ENCODE measurements at regions not wholly inside any gene's neighbourhood (a gene's known extent, or its start where the extent isn't known, plus 50 kb on each side); places are given as distances from the start of the nearest gene placed in this dataset.

- TF ChIP-seq, protein P1, sequence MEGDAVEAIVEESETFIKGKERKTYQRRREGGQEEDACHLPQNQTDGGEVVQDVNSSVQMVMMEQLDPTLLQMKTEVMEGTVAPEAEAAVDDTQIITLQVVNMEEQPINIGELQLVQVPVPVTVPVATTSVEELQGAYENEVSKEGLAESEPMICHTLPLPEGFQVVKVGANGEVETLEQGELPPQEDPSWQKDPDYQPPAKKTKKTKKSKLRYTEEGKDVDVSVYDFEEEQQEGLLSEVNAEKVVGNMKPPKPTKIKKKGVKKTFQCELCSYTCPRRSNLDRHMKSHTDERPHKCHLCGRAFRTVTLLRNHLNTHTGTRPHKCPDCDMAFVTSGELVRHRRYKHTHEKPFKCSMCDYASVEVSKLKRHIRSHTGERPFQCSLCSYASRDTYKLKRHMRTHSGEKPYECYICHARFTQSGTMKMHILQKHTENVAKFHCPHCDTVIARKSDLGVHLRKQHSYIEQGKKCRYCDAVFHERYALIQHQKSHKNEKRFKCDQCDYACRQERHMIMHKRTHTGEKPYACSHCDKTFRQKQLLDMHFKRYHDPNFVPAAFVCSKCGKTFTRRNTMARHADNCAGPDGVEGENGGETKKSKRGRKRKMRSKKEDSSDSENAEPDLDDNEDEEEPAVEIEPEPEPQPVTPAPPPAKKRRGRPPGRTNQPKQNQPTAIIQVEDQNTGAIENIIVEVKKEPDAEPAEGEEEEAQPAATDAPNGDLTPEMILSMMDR (IDR thresholded peaks at IDR 0.05): no peak
- no peaks in the 10 kb centered on the region for H3K36me3 ChIP-seq
- no peaks in the 10 kb centered on the region for H3K27me3 ChIP-seq
- peaks cover 0 to 29% (median 27%) of the 10 kb centered on the region in 4 donors for H3K4me1 ChIP-seq
- H3K9me3 ChIP-seq: no peaks in the 10 kb centered on the region
- no peak overlapping the region for H3K4me3 ChIP-seq
- intact Hi-C loops (cut with DNase I; ENCODE audit: low total_unique reads): no loop called here
- peak; percentile 77 to 89 for DNase-seq
- H3K27ac ChIP-seq: peak overlapping the region; percentile 76 to 79
Measured at GRCh38 chr7:132065193-132065988, 509.0 kb upstream of the PODXL start.

DNA sequence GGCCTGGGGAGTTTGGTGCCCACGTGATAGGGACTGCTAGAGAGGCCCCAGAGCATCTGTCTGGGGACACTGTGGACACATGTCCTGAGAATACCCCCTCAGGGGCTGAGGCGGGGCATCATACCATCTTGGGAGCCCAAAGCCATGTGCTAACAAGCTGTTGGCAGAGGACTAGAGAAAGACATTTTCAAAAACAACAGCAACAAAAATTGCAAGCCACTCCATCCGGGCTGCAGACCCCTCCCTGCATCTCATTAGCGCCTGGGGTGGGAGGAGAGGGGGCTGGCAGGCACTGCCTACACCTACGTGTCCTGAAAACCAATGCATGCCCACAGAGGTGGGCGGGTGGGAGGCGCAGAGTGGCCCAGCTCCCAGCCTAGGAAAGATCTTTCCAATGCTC, 507.4 kb upstream of the PODXL start:
- intact Hi-C loops (cut with DNase I; ENCODE audit: low total_unique reads): no loop called here
- no peak overlapping the region for H3K4me3 ChIP-seq
- TF ChIP-seq, protein P1 (IDR thresholded peaks at IDR 0.05): no peak
- H3K4me1 ChIP-seq: peaks cover 0 to 29% (median 27%) of the 10 kb centered on the region in 4 donors
- no peak for DNase-seq
- H3K27ac ChIP-seq: no peak overlapping the region
- no peaks in the 10 kb centered on the region for H3K27me3 ChIP-seq
- no peaks in the 10 kb centered on the region for H3K9me3 ChIP-seq
- H3K36me3 ChIP-seq: no peaks in the 10 kb centered on the region

DNA sequence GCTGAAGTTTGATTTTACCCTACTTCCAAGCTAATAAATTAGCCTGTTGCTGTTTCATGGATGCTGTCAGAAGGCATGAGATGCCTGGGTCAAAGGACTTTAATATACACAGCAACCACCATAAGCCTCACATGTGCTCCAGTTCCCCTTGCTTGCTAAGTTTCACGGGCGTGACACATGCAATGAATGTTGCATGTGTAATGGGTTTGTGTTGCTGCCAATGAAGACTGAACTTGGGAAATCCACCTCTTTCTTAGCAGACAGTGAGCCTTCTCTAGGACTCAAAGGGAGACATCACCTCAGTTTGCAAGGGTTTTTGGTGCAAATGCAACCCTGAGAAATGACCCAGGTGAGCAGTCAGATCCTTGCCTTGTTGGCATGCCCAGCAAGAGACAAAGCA, 505.5 kb upstream of the PODXL start:
- no peaks in the 10 kb centered on the region for H3K27me3 ChIP-seq
- DNase-seq: no peak
- no peak overlapping the region for H3K27ac ChIP-seq
- no peaks in the 10 kb centered on the region for H3K9me3 ChIP-seq
- no peak overlapping the region for H3K4me3 ChIP-seq
- intact Hi-C loops (cut with DNase I; ENCODE audit: low total_unique reads): no loop called here
- no peaks in the 10 kb centered on the region for H3K36me3 ChIP-seq
- H3K4me1 ChIP-seq: peaks cover 0 to 20% (median 18%) of the 10 kb centered on the region in 4 donors
- TF ChIP-seq, protein P1 (IDR thresholded peaks at IDR 0.05): no peak

- H3K36me3 ChIP-seq: no peaks in the 10 kb centered on the region
- no peaks in the 10 kb centered on the region for H3K9me3 ChIP-seq
- TF ChIP-seq, protein P1 (IDR thresholded peaks at IDR 0.05): no peak
- no peak overlapping the region for H3K27ac ChIP-seq
- no peaks in the 10 kb centered on the region for H3K27me3 ChIP-seq
- H3K4me3 ChIP-seq: no peak overlapping the region
- no peak for DNase-seq
- H3K4me1 ChIP-seq: peaks cover 0 to 7% (median 0%) of the 10 kb centered on the region in 4 donors
- intact Hi-C loops (cut with DNase I; ENCODE audit: low total_unique reads): no loop called here
Measured at GRCh38 chr7:132059141-132059540, 502.7 kb upstream of the PODXL start.

- intact Hi-C loops (cut with DNase I; ENCODE audit: low total_unique reads): no loop called here
- peaks cover 0 to 11% (median 0%) of the 10 kb centered on the region in 4 donors for H3K4me1 ChIP-seq
- H3K27ac ChIP-seq: no peak overlapping the region
- H3K36me3 ChIP-seq: no peaks in the 10 kb centered on the region
- TF ChIP-seq, protein P1 (IDR thresholded peaks at IDR 0.05): no peak
- no peak for DNase-seq
- H3K27me3 ChIP-seq: no peaks in the 10 kb centered on the region
- no peak overlapping the region for H3K4me3 ChIP-seq
- H3K9me3 ChIP-seq: no peaks in the 10 kb centered on the region
Measured at GRCh38 chr7:132055336-132056120, 499.1 kb upstream of the PODXL start.
